GM11168 (cell line): ENCODE measurements at regions not wholly inside any gene's neighbourhood (a gene's known extent, or its start where the extent isn't known, plus 50 kb on each side); places are given as distances from the start of the nearest gene placed in this dataset.
"Not testable (repeated sequence)": the region's sequence is repeated elsewhere in the genome, so short reads cannot be mapped to it uniquely, and the experiment has no call there.

ENCODE experiments used
- in situ Hi-C: fragments of 300-500 bp; cut with MboI; formaldehyde crosslinking; loops from one replicate; pipeline ENCODE4 v1.12.0; 2022; ENCODE audit warnings: low sequenced_read_pairs; ENCODE audit not compliant: unreplicated experiment

GRCh38 chr11:86150847-86151173 lies 81.9 kb upstream of the PICALM start:
- in situ Hi-C loops, result no loop called here

GRCh38 chr11:86149792-86150191 lies 80.9 kb upstream of the PICALM start:
- in situ Hi-C loops, result no loop called here

DNA sequence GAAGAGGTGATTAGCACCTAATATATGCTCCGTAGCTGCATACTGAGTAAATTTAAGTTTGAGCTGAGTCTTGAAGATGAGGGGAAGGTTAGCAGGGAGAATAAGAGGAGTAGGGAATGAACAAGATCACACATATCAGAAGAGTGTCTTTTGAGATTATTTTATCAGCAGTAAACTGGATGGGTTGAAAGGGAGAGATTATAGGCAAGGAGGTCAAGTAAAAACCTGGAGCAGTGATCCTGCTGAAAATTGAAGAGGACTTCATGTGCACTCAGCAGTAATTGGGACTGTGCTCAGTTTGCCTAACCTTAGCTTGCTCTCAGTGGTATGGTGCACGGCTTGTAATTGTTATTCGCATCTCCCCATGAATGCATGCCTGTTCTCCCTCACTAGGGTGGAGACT lies 79.5 kb upstream of the PICALM start:
- in situ Hi-C loops, result no loop called here

- in situ Hi-C loops, result no loop called here
These were observed 78.1 kb upstream of the PICALM start for GRCh38 chr11:86147004-86147403.

DNA sequence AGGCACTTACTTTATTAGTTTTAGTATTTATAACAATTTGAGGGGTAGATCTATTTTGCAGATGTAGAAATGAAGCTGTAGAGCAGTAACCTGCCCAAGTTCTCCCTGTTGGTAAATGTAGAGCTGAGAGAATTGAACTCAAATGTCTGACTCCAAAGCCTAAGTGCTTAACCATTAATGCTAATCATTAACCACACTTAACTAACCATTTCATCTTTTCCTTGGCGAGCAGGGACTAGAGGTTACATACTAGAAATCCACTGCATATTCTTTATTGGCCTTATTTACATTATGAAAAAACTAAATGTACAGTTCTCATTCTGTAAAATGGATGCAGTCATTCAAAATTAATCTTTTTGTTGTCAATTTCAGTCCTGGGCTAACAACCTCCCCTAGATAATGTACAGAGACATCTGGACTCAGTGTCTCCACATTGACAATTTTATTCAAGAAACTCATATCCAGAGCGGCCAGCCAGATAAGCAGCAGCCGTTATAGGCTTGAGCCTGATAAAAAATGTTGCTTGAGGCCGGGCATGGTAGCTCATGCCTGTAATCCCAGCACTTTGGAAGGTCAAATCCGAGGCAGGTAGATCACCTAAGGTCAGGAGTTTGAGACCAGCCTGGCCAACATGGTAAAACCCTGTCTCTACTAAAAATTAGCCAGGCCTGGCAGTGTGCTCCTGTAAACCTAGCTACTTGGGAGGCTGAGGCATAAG lies 76.7 kb upstream of the PICALM start:
- in situ Hi-C loops, result no loop called here

DNA sequence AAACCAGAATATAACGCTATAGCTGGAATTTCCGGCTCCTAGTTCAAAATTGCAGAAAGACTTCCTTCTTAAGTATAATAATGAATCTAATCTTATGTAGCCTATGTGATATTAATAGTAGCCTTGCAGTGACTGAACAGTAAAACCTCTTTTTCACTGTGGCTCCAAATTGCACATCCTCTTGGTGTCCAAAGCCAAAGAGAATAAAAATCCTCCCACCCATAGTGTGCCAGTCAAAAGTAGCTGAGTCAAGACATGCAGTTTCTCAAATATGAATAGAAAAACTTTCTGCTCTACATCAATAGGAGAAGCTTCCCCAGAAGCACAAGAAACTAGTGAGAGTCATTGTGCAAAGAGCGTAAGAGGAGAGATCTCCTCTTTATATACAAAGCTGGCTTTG lies 76.0 kb upstream of the PICALM start:
- in situ Hi-C loops, result no loop called here

GRCh38 chr11:86144087-86144486 lies 75.2 kb upstream of the PICALM start:
- in situ Hi-C loops, result not testable (repeated sequence)

GRCh38 chr11:86143087-86144030 lies 74.5 kb upstream of the PICALM start:
- in situ Hi-C loops, result no loop called here

- in situ Hi-C loops, result no loop called here
These were observed 73.3 kb upstream of the PICALM start for GRCh38 chr11:86142170-86142569.

GRCh38 chr11:86141727-86142126 lies 72.8 kb upstream of the PICALM start:
- in situ Hi-C loops, result no loop called here

- in situ Hi-C loops, result no loop called here
These were observed 71.6 kb upstream of the PICALM start for GRCh38 chr11:86140334-86140990.

DNA sequence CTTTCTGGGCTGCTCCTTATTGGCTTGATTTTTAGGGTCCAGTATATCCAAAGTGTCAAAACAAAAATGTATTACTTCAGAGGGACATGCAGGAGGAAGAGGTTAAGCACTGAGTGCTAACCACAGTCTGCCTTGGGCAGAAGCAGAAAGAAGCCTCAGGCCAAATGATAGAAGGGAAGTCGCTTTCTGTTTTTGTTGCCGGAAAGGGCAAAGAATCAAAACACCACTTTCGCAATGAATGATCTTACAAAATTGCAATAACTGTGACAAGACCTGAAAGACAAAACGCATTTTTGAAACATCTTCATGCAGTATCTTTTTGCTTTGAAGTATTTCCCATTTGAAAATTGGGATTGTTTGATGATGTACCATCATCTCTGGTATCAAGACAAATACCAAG lies 70.1 kb upstream of the PICALM start:
- in situ Hi-C loops, result no loop called here

- in situ Hi-C loops, result no loop called here
These were observed 67.7 kb upstream of the PICALM start for GRCh38 chr11:86136538-86136937.

DNA sequence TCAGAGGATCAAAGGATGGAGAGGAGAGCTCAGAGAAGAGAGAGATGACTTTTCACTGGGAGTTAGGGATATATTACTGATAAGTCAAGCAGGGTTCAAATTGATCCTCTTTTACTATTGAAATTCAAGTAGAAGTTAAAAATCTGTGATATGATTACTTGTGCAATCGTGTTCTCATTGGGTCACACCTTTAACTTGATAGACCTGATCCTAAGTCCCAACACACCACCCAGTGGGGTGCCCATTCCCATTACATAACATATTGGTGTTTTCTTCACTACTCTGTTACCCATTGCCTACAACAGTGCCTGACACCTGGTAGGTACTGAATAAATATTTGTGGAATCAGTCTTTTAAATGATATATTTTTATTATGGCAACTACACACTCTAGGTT lies 66.4 kb upstream of the PICALM start:
- in situ Hi-C loops, result no loop called here

DNA sequence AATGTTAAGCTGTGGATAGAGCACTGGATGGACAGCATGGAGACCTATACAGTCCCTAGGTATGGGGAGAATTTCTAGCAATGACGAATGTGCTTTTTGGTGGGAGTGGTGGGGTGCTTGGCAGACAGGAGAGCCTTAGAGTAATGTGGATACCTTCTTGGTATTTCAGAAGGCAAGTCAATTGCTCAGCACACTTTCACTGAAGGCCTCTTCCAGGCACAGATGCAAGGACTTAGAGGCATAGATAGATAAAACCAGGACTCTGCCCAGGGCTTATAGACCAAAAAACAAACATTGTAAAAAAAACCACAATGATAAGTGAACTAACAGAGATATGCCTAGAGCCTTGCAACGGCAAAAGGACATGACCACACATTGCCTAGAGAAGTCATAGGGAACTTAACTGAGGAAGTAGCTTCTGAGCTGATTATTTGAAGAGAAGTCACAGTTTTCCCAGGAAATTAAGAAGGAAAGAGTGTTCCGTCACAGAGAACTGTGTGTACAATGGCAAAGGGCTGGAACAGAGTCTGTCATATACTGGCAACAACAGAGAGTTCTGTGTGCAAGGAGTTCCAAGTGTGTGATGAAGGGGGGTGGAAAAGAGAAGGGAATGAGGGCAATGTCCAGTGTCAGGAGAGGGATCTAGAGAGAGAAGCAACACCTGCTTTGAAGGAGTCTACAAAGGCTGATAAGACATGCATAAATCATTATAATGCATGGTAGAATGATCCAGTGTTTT lies 65.9 kb upstream of the PICALM start:
- in situ Hi-C loops, result no loop called here

DNA sequence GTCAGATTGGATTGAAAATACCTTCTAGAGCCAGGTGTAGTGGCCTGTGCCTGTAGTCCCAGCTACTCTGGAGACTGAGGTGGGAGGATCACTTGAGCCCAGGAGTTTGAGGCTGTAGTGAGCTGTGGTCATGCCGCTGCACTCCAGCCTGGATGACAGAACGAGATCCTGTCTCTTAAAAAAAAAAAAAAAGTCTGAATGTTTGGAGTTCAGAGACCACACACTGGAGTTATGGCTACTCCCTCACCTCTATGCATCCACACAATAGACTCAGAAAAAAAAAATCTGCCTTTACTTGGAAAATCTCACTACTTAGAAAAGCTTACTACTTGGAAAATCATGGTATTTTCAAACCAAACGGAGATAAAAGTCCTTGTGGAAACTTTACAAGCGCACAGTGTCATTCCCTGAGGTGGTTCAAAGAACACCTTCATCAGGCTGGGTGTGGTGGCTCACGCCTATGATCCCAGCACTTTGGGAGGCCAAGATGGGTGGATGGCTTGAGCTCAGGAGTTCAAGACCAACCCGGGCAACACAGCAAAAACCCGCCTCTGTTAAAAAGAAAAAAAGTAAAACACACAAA lies 63.9 kb upstream of the PICALM start:
- in situ Hi-C loops, result no loop called here

DNA sequence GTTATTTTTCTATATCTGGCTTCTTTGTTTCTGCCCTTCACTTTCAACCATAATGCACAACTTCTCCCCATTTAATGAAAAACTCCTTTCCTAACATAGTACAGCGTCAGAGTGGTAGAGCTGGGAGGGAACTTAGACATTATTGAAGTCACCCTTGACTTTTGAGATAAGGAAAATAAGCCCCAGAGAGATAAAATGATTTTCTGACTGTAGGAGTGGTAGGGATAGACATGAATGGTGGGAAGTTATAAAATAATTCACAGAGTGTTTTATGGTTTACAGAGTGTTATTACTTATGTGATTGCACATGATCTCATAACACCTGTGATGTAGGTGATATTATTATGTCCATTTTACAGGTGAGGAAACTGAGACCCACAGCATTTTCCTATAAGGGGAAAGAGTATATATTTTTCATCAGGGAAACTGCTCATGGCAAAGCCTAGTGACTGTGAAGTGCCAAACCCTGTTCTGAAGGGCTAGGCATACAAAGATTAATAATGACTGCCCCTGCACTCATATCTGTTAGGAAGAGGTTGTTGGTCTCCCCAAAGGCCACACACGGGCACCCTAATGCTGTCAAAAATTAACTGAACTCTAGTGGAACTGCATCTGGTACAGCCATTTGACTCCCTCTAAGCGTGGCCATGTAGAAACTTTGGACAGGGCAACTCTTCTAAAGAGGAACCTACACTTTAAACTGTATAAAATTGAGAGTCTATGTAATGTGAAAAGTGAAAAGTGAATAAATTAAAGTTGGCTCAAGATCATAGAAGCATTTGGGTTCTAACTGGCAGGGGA lies 61.1 kb upstream of the PICALM start:
- in situ Hi-C loops, result no loop called here

DNA sequence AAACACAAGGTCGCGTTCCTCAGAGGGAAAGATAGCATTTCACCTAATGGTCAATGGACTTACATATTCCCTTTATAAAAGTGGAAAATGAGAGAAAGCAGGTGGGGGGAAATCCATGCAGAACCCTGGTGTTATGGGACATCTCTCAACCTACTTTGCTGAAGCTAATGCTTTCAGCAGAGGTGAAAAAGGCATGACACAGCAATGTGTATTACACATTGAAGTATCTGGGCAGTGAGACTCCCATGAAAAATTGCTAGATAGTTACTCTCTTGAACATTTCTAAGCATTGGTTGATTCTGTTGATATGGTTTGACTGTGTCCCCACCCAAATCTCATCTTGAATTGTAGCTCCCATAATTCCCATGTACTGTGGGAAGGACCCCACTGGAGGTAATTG lies 60.0 kb upstream of the PICALM start:
- in situ Hi-C loops, result no loop called here

- in situ Hi-C loops, result no loop called here
These were observed 58.0 kb upstream of the PICALM start for GRCh38 chr11:86126862-86127261.
